ENCODE measurements at regions not wholly inside any gene's neighbourhood (a gene's known extent, or its start where the extent isn't known, plus 50 kb on each side); places are given as distances from the start of the nearest gene placed in this dataset.
"Not testable (repeated sequence)": the region's sequence is repeated elsewhere in the genome, so short reads cannot be mapped to it uniquely, and the experiment has no call there.

DNA sequence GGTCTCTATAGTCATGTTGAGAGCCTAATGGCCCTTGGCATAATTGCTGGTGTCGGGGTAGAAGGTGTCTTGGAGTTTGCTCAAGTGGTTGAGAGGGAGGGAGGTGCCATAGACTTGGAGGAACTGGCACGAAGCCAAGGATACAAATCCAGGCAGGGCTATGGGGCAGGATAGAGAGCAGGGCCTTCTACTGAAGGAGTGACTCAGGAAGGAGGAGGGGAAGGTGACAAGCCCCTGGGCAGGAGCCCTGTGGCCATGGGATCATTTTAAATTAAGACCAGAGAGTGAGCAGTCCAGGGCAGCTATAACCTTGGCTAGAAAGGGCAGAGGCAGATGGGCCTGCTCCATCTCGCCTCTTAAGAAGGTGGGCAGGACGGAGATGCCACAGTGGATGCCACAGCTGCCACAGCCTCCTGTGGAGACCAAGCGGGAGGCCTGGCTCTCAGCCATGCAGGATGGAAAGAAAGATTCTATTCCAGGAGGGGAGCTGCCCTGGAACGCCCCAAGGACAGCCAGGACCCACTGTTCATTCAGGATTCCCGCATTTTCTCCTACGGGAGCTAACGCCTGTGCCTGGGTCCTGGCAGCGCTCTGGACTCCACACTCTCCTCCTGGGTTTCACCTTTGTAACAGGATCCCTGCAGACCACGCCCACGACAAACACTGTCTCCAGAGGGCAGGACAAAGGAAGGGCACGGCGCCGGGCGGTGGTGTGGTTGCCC, 189.6 kb downstream of the KLRB1 start:
- TF ChIP-seq, protein P1, sequence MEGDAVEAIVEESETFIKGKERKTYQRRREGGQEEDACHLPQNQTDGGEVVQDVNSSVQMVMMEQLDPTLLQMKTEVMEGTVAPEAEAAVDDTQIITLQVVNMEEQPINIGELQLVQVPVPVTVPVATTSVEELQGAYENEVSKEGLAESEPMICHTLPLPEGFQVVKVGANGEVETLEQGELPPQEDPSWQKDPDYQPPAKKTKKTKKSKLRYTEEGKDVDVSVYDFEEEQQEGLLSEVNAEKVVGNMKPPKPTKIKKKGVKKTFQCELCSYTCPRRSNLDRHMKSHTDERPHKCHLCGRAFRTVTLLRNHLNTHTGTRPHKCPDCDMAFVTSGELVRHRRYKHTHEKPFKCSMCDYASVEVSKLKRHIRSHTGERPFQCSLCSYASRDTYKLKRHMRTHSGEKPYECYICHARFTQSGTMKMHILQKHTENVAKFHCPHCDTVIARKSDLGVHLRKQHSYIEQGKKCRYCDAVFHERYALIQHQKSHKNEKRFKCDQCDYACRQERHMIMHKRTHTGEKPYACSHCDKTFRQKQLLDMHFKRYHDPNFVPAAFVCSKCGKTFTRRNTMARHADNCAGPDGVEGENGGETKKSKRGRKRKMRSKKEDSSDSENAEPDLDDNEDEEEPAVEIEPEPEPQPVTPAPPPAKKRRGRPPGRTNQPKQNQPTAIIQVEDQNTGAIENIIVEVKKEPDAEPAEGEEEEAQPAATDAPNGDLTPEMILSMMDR (IDR thresholded peaks at IDR 0.05 in 4 of 5, conservative IDR thresholded peaks at IDR 0.05 in 1 of 5): not testable (repeated sequence)
- TF ChIP-seq POLR2A (IDR thresholded peaks at IDR 0.05): not testable (repeated sequence)

All from gastrocnemius medialis (tissue), 4 donors.